ENCODE measurements at regions not wholly inside any gene's neighbourhood (a gene's known extent, or its start where the extent isn't known, plus 50 kb on each side); places are given as distances from the start of the nearest gene placed in this dataset.
A peak's percentile ranks its signal among the peaks of the same experiment; 100 is the strongest.

DNA sequence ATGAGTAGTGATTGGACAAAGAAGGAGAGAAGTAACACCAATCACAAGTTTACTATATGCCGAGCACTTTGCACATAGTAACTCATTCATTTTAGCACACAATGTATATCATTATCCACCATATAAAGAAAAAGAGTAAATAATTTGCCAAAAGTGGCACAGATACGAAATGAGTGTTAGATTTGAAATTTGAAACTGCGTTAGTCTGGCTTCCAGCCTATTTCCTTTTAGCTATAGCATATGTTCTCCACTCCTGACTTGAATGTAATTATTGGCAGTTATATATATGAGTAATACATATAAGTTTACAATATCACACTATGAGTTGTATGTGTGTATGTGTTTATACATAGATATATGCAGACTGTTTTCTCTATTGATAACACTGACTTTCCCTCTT, 98.6 kb downstream of the NOL4 start:
- TF ChIP-seq, protein P1, sequence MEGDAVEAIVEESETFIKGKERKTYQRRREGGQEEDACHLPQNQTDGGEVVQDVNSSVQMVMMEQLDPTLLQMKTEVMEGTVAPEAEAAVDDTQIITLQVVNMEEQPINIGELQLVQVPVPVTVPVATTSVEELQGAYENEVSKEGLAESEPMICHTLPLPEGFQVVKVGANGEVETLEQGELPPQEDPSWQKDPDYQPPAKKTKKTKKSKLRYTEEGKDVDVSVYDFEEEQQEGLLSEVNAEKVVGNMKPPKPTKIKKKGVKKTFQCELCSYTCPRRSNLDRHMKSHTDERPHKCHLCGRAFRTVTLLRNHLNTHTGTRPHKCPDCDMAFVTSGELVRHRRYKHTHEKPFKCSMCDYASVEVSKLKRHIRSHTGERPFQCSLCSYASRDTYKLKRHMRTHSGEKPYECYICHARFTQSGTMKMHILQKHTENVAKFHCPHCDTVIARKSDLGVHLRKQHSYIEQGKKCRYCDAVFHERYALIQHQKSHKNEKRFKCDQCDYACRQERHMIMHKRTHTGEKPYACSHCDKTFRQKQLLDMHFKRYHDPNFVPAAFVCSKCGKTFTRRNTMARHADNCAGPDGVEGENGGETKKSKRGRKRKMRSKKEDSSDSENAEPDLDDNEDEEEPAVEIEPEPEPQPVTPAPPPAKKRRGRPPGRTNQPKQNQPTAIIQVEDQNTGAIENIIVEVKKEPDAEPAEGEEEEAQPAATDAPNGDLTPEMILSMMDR (IDR thresholded peaks at IDR 0.05), result no peak
- Histone ChIP-seq H3K36me3 (no peaks in the 10 kb centered on the region), H3K27me3 (no peaks in the 10 kb centered on the region), H3K4me3 (no peak overlapping the region), H3K9me3 (no peaks in the 10 kb centered on the region), H3K4me1 (no peaks in the 10 kb centered on the region), H3K27ac (no peak overlapping the region)
- no peak for DNase-seq (ENCODE audit: low spot score)

DNA sequence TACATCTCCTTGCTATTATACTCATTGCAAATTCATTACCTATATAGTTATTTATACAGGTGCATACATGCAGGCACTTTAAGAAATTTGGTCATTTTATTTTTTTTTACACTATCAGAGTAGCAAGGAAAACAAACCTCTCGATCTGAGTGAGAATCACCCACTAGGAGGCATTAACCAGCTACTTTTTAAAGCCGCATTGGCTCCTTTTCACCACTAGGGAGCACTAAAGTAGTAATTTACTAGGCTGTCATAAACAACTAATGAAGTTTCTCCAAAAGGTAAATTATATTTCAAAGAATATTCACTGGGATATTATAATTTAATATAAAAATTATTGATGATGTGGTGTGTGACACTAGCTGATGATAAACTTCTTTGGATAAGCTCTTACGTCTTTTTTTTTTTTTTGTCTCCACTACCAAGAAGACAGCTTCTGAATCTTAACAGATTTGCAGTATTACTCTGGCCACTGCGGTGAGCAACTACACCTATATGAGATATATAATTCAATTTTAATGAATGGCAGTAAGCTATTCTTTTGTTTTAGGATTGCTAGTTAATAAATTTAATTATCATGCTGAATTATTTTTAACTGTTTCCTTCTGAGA, 101.9 kb downstream of the NOL4 start:
- Histone ChIP-seq H3K9me3 (no peaks in the 10 kb centered on the region), H3K4me1 (no peaks in the 10 kb centered on the region), H3K36me3 (no peaks in the 10 kb centered on the region), H3K4me3 (no peak overlapping the region), H3K27me3 (no peaks in the 10 kb centered on the region), H3K27ac (no peak overlapping the region)
- TF ChIP-seq, protein P1 (IDR thresholded peaks at IDR 0.05), result peak; percentile 71 to 90
- no peak for DNase-seq (ENCODE audit: low spot score)

DNA sequence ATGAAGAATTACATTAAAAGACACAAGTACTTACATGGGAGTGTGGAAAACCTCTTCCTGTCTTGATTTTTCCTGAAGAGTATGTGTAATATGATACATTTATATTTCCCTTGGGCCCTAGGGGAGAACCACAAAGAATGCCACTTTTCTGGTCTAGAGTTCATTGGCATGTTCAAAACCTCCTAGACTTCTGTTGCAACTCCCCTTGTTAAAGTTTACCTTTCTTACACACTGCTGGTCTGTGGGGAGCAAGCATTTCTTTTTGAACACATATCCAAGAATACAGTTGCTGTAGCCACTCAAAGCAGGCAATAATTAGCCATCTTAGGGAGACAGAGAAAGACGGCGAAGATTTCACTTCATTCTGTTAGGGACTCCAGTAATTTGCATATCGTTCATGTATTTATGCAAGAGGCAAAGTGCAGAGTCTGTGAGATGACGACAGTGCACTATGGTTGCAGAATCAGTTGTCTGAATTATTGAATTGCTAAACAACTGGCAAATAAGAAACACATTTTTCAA, 103.5 kb downstream of the NOL4 start:
- H3K36me3 ChIP-seq, result no peaks in the 10 kb centered on the region
- TF ChIP-seq, protein P1 (IDR thresholded peaks at IDR 0.05), result no peak

DNA sequence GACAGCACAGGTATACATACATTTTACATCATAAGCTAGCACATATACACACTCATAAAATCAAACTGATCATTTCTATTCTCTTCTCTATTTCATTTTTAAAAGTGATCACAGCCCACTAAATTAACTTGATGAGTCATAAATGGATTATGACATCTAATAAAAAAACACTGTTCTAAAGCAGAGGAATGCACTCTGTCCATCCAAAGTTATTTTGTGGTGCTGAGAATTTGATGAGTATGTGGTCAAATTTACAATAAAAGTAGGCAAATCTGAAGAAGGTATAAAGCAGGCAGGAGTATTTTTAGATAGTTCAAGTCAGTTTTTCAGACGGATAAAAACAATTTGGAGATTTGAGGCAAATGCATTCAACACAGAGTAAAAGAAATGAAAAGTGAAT, 104.4 kb downstream of the NOL4 start:
- Histone ChIP-seq H3K27me3 (no peaks in the 10 kb centered on the region), H3K4me1 (no peaks in the 10 kb centered on the region), H3K4me3 (no peak overlapping the region), H3K9me3 (no peaks in the 10 kb centered on the region), H3K27ac (no peak overlapping the region), H3K36me3 (no peaks in the 10 kb centered on the region)
- TF ChIP-seq, protein P1 (IDR thresholded peaks at IDR 0.05), result no peak
- DNase-seq (ENCODE audit: low spot score), result no peak

More for the DNA sequence above, 103.5 kb downstream of the NOL4 start:
- H3K4me1 ChIP-seq, result no peaks in the 10 kb centered on the region
- no peak for DNase-seq (ENCODE audit: low spot score)
- H3K9me3 ChIP-seq, result no peaks in the 10 kb centered on the region
- no peak overlapping the region for H3K4me3 ChIP-seq
- H3K27ac ChIP-seq, result no peak overlapping the region
- H3K27me3 ChIP-seq, result no peaks in the 10 kb centered on the region

DNA sequence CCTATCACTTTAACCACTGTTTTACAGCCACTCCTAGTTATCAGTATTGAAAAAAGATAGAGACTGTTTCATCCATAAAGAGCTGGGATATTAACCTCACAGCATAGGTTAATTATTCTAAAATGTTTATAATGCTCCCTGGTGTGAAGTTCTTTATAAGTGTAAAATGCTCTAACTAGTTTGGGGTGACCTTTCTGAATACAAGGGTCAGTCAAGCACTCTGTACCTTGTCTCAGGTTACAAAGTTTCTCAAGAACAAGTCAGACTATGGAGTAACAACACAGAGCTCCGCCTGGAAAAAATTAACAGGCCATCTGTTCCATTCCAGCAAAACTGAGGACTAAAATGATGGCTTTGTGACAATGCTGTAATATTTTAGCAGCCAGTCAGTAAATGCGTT, 107.4 kb downstream of the NOL4 start:
- Histone ChIP-seq H3K4me3 (no peak overlapping the region), H3K36me3 (no peaks in the 10 kb centered on the region), H3K9me3 (no peaks in the 10 kb centered on the region), H3K4me1 (no peaks in the 10 kb centered on the region), H3K27ac (no peak overlapping the region), H3K27me3 (no peaks in the 10 kb centered on the region)
- DNase-seq (ENCODE audit: low spot score), result no peak
- TF ChIP-seq, protein P1 (IDR thresholded peaks at IDR 0.05), result no peak
